ENCODE measurements at regions not wholly inside any gene's neighbourhood (a gene's known extent, or its start where the extent isn't known, plus 50 kb on each side); places are given as distances from the start of the nearest gene placed in this dataset.
"Not testable (repeated sequence)": the region's sequence is repeated elsewhere in the genome, so short reads cannot be mapped to it uniquely, and the experiment has no call there.

GRCh38 chr12:85433148-85433547, 153.1 kb downstream of the ALX1 start:
- not testable (repeated sequence) for TF ChIP-seq CTCF (conservative IDR thresholded peaks at IDR 0.05); ZFX (IDR thresholded peaks at IDR 0.05)

Data from C4-2B (cell line).